H54 (cell line): ENCODE measurements at regions not wholly inside any gene's neighbourhood (a gene's known extent, or its start where the extent isn't known, plus 50 kb on each side); places are given as distances from the start of the nearest gene placed in this dataset.
"Not testable (repeated sequence)": the region's sequence is repeated elsewhere in the genome, so short reads cannot be mapped to it uniquely, and the experiment has no call there.

Experiments
- DNase-seq: peaks from one replicate; pipeline ENCODE4 v3.0.0; 2011; ENCODE audit warnings: low spot score, mixed read lengths; ENCODE audit not compliant: insufficient read length
- FAIRE-seq: peaks from 3 replicates; lab custom pipeline; 2011; peaks lifted over from hg19 to GRCh38; lab: Jason Lieb, UNC
- POLR2A ChIP-seq: IDR thresholded peaks from 2 replicates; pipeline ENCODE4 v1.6.1; 2011; ENCODE audit warnings: low read depth, mild to moderate bottlenecking, low read length

GRCh38 chr10:7108141-7108540, 302.7 kb downstream of the SFMBT2 start:
- DNase-seq: no peak

GRCh38 chr10:7107285-7107684, 303.5 kb downstream of the SFMBT2 start:
- no peak for TF ChIP-seq POLR2A
- no peak for DNase-seq
- FAIRE-seq: no peak

More at GRCh38 chr10:7108141-7108540, 302.7 kb downstream of the SFMBT2 start:
- no peak for TF ChIP-seq POLR2A
- FAIRE-seq: no peak

GRCh38 chr10:7104379-7104778, 306.5 kb downstream of the SFMBT2 start:
- not testable (repeated sequence) for FAIRE-seq, DNase-seq

GRCh38 chr10:7102557-7103349, 308.1 kb downstream of the SFMBT2 start:
- FAIRE-seq (no peak), DNase-seq (no peak)

GRCh38 chr10:7102084-7102483, 308.8 kb downstream of the SFMBT2 start:
- FAIRE-seq: no peak
- DNase-seq: no peak
- TF ChIP-seq POLR2A: no peak

More at GRCh38 chr10:7102557-7103349, 308.1 kb downstream of the SFMBT2 start:
- TF ChIP-seq POLR2A: no peak

GRCh38 chr10:7101451-7101850, 309.4 kb downstream of the SFMBT2 start:
- TF ChIP-seq POLR2A: no peak
- FAIRE-seq: no peak

GRCh38 chr10:7100032-7100702, 310.7 kb downstream of the SFMBT2 start:
- FAIRE-seq (no peak), DNase-seq (no peak)
- TF ChIP-seq POLR2A: no peak

More at GRCh38 chr10:7101451-7101850, 309.4 kb downstream of the SFMBT2 start:
- DNase-seq: no peak

- TF ChIP-seq POLR2A: no peak
- FAIRE-seq: no peak
- no peak for DNase-seq
Measured at GRCh38 chr10:7098160-7098762, 312.6 kb downstream of the SFMBT2 start.

GRCh38 chr10:7094781-7095180, 316.1 kb downstream of the SFMBT2 start:
- no peak for DNase-seq
- FAIRE-seq: no peak
- no peak for TF ChIP-seq POLR2A

- FAIRE-seq (no peak), DNase-seq (no peak)
- no peak for TF ChIP-seq POLR2A
Measured at GRCh38 chr10:7093368-7093767, 317.5 kb downstream of the SFMBT2 start.

GRCh38 chr10:7092603-7093002, 318.2 kb downstream of the SFMBT2 start:
- TF ChIP-seq POLR2A: no peak
- no peak for FAIRE-seq
- DNase-seq: no peak

- TF ChIP-seq POLR2A: no peak
- DNase-seq (no peak), FAIRE-seq (no peak)
Measured at GRCh38 chr10:7090529-7090928, 320.3 kb downstream of the SFMBT2 start.

- DNase-seq (peak; percentile 5), FAIRE-seq (no peak)
- no peak for TF ChIP-seq POLR2A
Measured at GRCh38 chr10:7085913-7086589, 324.8 kb downstream of the SFMBT2 start.
